Stomach (tissue), 8 donors: ENCODE measurements at regions not wholly inside any gene's neighbourhood (a gene's known extent, or its start where the extent isn't known, plus 50 kb on each side); places are given as distances from the start of the nearest gene placed in this dataset.

Experiments
- DNase-seq, 2 donors: peaks; one replicate each; pipeline versions ENCODE4 v3.0.0 to v3.0.0-alpha.2; 2013 to 2019
- H3K27ac ChIP-seq, 5 donors: fragments of 200-600 bp in 4 of 5; sonication (generic) in 4 of 5; one replicate each; pipeline ENCODE4 v1.5.1; 2013 to 2019; ENCODE audit warnings: mild to moderate bottlenecking in 1 of 5, moderate library complexity in 1 of 5
- H3K27me3 ChIP-seq, 3 donors: fragments of 200-600 bp; sonication (generic); one replicate each; pipeline ENCODE4 v1.5.1; 2017 to 2019; ENCODE audit warnings: mixed run types in 1 of 3
- H3K36me3 ChIP-seq, 4 donors: fragments of 200-600 bp; sonication (generic); 1 replicate in 3 of 4; 2 replicates in 1 of 4; pipeline ENCODE4 v1.5.1; 2016 to 2019
- H3K4me1 ChIP-seq, 4 donors: fragments of 200-600 bp; sonication (generic); one replicate each; pipeline ENCODE4 v1.5.1; 2016 to 2019
- H3K4me3 ChIP-seq, 4 donors: fragments of 200-600 bp; sonication (generic) in 3 of 4; one replicate each; pipeline ENCODE4 v1.5.1; 2016 to 2019; ENCODE audit warnings: mild to moderate bottlenecking in 1 of 4
- H3K9me3 ChIP-seq, 4 donors: fragments of 200-600 bp; sonication (generic); one replicate each; pipeline ENCODE4 v1.5.1; 2016 to 2019
- EP300 ChIP-seq: sonication (generic); formaldehyde crosslinking; IDR thresholded peaks from one replicate; pipeline ENCODE4 v1.6.1; 2017; ENCODE audit warnings: antibody characterized with exemption
- POLR2A ChIP-seq, 4 donors: fragments of 450-650 bp; IDR thresholded peaks; one replicate each; pipeline ENCODE4 v1.6.1; 2016; ENCODE audit warnings: antibody characterized with exemption in 4 of 4, control low read depth in 2 of 4, mild to moderate bottlenecking in 1 of 4, moderate library complexity in 1 of 4
- POLR2AphosphoS5 ChIP-seq, 3 donors: sonication (generic); formaldehyde crosslinking; IDR thresholded peaks; one replicate each; pipeline ENCODE4 v1.6.1; 2016; ENCODE audit warnings: antibody characterized with exemption in 3 of 3
- WGBS, 5 donors: extraction: QIAGEN DNeasy Blood & Tissue Kit in 3 of 5; methylation state at CpG; one replicate each; pipeline versions ENCODE4 v1.1.5 to v1.1.7; 2013 to 2018; 5-methylcytosine and 5-hydroxymethylcytosine counted together
- intact Hi-C: fragments of 100-400 bp; cut with DNase I; formaldehyde crosslinking; loops from one replicate; pipeline ENCODE4 v1.15.1; 2023; ENCODE audit warnings: low total_unique reads
- TF ChIP-seq, protein P1 (sequence below), 7 experiments: fragments of 450-650 bp in 4 of 7; fragments of 200-600 bp in 3 of 7; sonication (generic) in 3 of 7; IDR thresholded peaks; one replicate each; pipeline ENCODE4 v1.5.1; 2016 to 2019; ENCODE audit warnings: antibody characterized with exemption in 7 of 7, control low read depth in 2 of 7, mild to moderate bottlenecking in 1 of 7
- donor health status: healthy with polysubstance abuse.
- donor health status: Bipolar disorder and iron deficiency.
- donor health status: healthy.

DNA sequence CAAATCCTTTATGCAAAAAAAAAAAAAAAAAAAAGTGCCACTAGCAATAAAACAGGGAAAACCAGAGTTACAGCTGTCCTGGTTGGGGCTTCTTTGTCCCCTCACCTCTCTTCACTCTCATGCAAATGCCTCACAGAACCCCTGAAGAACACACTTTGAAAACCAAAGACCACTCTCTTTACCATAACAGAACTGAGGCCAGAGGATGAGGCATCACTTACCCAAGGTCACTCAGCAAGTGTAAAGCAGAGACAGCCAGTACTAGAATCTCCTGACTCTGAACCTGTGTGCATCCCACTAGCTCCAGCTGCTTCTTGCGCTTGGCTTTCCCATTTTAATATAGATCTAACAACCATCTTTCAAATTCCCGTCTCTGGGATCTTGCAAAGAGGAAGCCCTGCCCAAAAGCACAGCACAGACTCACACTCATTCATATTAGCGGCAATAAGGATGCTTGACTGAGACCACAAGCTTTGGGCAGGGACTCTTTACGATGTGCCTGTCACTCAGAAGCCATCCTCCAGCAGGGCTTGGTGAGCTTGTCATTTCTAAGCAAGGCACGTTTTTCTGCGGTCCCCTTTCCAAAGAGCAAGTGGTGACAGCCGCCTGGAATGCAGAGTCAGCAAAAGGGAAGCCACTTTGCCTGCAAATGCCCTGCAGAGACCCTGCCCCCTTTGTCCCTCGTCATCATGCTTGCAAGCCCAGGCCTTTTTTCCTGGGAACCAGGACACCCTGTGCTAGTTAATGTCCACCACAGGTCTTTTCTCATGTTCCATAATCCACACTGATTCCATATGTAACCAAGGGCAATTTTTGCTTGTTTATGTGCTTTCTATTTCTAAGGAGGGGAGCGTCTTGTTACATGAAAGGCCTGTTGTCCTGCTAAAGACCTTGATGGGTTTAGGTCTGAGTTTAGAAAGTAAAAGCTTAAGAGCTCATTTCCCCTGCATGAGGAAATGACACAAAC lies 76.5 kb upstream of the NFIA start:
- Histone ChIP-seq H3K4me3 (no peak overlapping the region), H3K27ac (no peak overlapping the region), H3K36me3 (no peaks in the 10 kb centered on the region), H3K9me3 (no peaks in the 10 kb centered on the region), H3K4me1 (peaks cover 0 to 8% (median 0%) of the 10 kb centered on the region in 4 donors), H3K27me3 (no peaks in the 10 kb centered on the region)
- peak in 1 of 2 donors; percentile 35 for DNase-seq
- intact Hi-C loops: no loop called here
- 73 to 81% (median 80%) methylated on average over 9 of the region's 9 CpGs for WGBS, 5 donors
- TF ChIP-seq EP300: no peak
- TF ChIP-seq, protein P1, sequence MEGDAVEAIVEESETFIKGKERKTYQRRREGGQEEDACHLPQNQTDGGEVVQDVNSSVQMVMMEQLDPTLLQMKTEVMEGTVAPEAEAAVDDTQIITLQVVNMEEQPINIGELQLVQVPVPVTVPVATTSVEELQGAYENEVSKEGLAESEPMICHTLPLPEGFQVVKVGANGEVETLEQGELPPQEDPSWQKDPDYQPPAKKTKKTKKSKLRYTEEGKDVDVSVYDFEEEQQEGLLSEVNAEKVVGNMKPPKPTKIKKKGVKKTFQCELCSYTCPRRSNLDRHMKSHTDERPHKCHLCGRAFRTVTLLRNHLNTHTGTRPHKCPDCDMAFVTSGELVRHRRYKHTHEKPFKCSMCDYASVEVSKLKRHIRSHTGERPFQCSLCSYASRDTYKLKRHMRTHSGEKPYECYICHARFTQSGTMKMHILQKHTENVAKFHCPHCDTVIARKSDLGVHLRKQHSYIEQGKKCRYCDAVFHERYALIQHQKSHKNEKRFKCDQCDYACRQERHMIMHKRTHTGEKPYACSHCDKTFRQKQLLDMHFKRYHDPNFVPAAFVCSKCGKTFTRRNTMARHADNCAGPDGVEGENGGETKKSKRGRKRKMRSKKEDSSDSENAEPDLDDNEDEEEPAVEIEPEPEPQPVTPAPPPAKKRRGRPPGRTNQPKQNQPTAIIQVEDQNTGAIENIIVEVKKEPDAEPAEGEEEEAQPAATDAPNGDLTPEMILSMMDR (IDR thresholded peaks at IDR 0.05): no peak
- no peak for TF ChIP-seq POLR2A (IDR thresholded peaks at IDR 0.05)
- no peak for TF ChIP-seq POLR2AphosphoS5 (IDR thresholded peaks at IDR 0.05)

DNA sequence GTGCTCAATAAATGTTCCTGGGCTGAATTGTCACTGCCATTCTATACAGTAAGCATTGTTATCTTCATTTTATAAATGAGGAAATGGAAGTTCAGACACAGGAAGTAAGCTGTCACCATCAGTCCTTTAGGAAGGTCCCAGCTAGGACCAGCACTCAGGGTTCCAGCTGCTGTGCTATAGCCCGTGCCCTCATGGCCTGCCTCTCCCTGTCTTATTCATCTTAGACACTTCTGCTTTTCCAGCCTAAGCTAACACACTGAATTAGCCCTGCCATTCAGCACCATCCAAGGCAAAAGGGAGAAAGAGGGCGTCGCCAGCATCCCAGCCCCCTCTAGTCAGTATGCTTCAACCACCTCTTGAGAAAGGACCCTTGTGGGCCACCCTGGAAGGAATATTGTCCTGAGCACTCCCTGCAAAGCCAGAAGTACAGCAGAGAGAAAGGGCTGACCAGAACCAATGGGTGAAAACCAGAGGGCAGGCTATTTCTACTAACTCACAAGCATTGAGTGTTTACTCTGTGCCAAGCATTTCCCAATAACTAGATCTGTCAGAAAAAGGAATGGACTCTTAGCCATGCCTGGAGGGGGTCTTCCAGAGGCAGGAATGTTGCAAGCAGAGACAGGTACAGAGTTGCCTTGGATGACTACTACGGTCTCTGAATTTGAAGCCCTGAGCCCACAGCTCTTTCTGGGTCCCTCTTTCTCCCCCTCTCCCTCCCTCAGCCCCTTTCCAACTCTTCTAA lies 77.9 kb upstream of the NFIA start:
- no peak overlapping the region for H3K27ac ChIP-seq
- H3K9me3 ChIP-seq: no peaks in the 10 kb centered on the region
- H3K27me3 ChIP-seq: no peaks in the 10 kb centered on the region
- intact Hi-C loops: no loop called here
- 56 to 87% (median 74%) methylated on average over 4 of the region's 4 CpGs for WGBS, 5 donors
- peaks cover 0 to 8% (median 0%) of the 10 kb centered on the region in 4 donors for H3K4me1 ChIP-seq
- TF ChIP-seq POLR2A (IDR thresholded peaks at IDR 0.05): no peak
- TF ChIP-seq, protein P1 (IDR thresholded peaks at IDR 0.05): no peak
- no peak for TF ChIP-seq POLR2AphosphoS5 (IDR thresholded peaks at IDR 0.05)
- TF ChIP-seq EP300: no peak
- H3K36me3 ChIP-seq: no peaks in the 10 kb centered on the region
- H3K4me3 ChIP-seq: no peak overlapping the region
- no peak for DNase-seq

DNA sequence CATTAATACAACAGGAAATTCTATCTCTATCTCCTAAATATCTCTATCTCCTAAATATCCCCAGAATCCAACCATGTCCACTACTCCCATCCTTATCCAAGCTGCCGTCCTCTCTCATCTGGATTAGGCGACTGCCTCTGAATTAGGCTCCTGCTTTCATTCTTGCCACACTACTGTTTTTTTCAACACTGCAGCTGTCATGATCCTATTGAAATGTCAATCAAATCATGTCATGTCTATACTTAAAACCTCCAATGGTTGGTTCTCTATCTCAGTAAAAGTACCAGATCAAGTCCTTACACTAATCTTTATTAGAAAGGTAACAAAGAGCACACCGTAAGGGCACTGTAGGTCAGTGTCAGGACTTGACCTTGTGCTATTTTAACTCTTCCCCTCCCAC lies 82.0 kb upstream of the NFIA start:
- H3K9me3 ChIP-seq: no peaks in the 10 kb centered on the region
- TF ChIP-seq EP300: no peak
- no peak for TF ChIP-seq POLR2AphosphoS5 (IDR thresholded peaks at IDR 0.05)
- TF ChIP-seq POLR2A (IDR thresholded peaks at IDR 0.05): no peak
- TF ChIP-seq, protein P1 (IDR thresholded peaks at IDR 0.05): no peak
- no peaks in the 10 kb centered on the region for H3K27me3 ChIP-seq
- no peak overlapping the region for H3K27ac ChIP-seq
- H3K4me1 ChIP-seq: peaks cover 0 to 8% (median 0%) of the 10 kb centered on the region in 4 donors
- no peak overlapping the region for H3K4me3 ChIP-seq
- intact Hi-C loops: no loop called here
- H3K36me3 ChIP-seq: no peaks in the 10 kb centered on the region
- DNase-seq: no peak
- 88 to 93% (median 92%) methylated on average over 3 of the region's 3 CpGs for WGBS, 5 donors

DNA sequence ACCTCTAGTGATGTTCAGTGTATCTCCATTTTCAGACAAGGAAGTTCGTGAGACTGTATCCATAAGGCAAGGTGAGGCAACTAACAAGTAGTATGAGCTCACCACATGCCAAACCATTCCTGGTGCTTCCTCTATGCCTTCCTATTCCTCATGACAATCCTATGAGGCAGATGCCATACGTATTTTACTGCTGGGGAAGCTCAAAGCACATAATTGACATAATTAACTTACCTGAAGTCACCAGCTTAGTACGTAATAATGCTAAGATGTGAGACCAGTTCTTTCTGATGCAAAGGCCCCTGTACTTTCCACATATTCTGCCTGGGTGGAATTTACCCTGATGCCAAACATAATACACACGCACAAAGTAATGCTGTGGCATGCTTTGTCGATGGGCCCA lies 83.6 kb upstream of the NFIA start:
- DNase-seq: no peak
- 88 to 95% (median 93%) methylated on average over 5 of the region's 5 CpGs for WGBS, 5 donors
- no peaks in the 10 kb centered on the region for H3K4me1 ChIP-seq
- no peaks in the 10 kb centered on the region for H3K27me3 ChIP-seq
- no peak overlapping the region for H3K4me3 ChIP-seq
- TF ChIP-seq POLR2A (IDR thresholded peaks at IDR 0.05): no peak
- TF ChIP-seq, protein P1 (IDR thresholded peaks at IDR 0.05): no peak
- TF ChIP-seq EP300: no peak
- no peak for TF ChIP-seq POLR2AphosphoS5 (IDR thresholded peaks at IDR 0.05)
- H3K36me3 ChIP-seq: no peaks in the 10 kb centered on the region
- no peaks in the 10 kb centered on the region for H3K9me3 ChIP-seq
- intact Hi-C loops: no loop called here
- H3K27ac ChIP-seq: no peak overlapping the region
